Pancreas (tissue), 10 donors: ENCODE measurements at regions not wholly inside any gene's neighbourhood (a gene's known extent, or its start where the extent isn't known, plus 50 kb on each side); places are given as distances from the start of the nearest gene placed in this dataset.

Experiments used
- ATAC-seq, 4 donors: fragments of 200-7000 bp; cut with Tn5 transposase; one replicate each; pipeline versions ENCODE4 v1.8.0 to v1.9.1; 2020; ENCODE audit warnings: mild to moderate bottlenecking in 4 of 4, moderate library complexity in 4 of 4
- DNase-seq, 6 donors: peaks; one replicate each; pipeline ENCODE4 v3.0.0-alpha.2; 2020
- FAIRE-seq: peaks from 2 replicates; lab custom pipeline; 2012; peaks lifted over from hg19 to GRCh38; lab: Jason Lieb, UNC
- H3K27ac ChIP-seq, 4 donors: fragments of 200-600 bp; sonication (generic); 1 replicate in 3 of 4; 2 replicates in 1 of 4; pipeline versions ENCODE4 v1.5.0 to v1.8.0; 2020
- H3K27me3 ChIP-seq, 4 donors: fragments of 200-600 bp; one replicate each; pipeline ENCODE4 v1.8.0; 2021
- H3K36me3 ChIP-seq, 3 donors: fragments of 200-600 bp; sonication (generic) in 1 of 3; one replicate each; pipeline versions ENCODE4 v1.5.0 to v1.8.0; 2020 to 2021
- H3K4me1 ChIP-seq, 3 donors: fragments of 200-600 bp; one replicate each; pipeline ENCODE4 v1.8.0; 2021
- H3K4me3 ChIP-seq, 4 donors: fragments of 200-600 bp; sonication (generic) in 2 of 4; one replicate each; pipeline versions ENCODE4 v1.5.0 to v1.8.0; 2020 to 2021
- H3K9me3 ChIP-seq, 4 donors: fragments of 200-600 bp; one replicate each; pipeline ENCODE4 v1.8.0; 2021
- WGBS, 2 donors: extraction: QIAGEN DNeasy Blood & Tissue Kit; methylation state at CpG; one replicate each; pipeline ENCODE4 v1.1.7; 2013; 5-methylcytosine and 5-hydroxymethylcytosine counted together
- intact Hi-C, 3 donors: fragments of 100-400 bp; cut with DNase I; formaldehyde crosslinking; loops; one replicate each; pipeline versions ENCODE4 v1.11.1 to v1.14.2; 2022
- TF ChIP-seq, protein P1 (sequence below), 4 donors: fragments of 200-600 bp; sonication (generic) in 3 of 4; IDR thresholded peaks; one replicate each; pipeline versions ENCODE4 v1.5.0 to v1.8.0; 2021; ENCODE audit warnings: antibody characterized with exemption in 4 of 4
- donor health status: healthy with polysubstance abuse.
- donor health status: DM: no; HTN: no; CAD: no; lungs with moderate emphysema.
- donor health status: DM: no; HTN: no; CAD: no.
- donor health status: control.
- donor health status: control.
- donor health status: Bipolar disorder and iron deficiency.
- donor health status: DM: yes; HTN: yes; CAD: no.
- donor health status: DM: no; HTN: no; CAD: no.
- donor health status: DM: no; HTN: no; CAD: no.
- donor health status: DM: yes; HTN: yes; CAD: no.

DNA sequence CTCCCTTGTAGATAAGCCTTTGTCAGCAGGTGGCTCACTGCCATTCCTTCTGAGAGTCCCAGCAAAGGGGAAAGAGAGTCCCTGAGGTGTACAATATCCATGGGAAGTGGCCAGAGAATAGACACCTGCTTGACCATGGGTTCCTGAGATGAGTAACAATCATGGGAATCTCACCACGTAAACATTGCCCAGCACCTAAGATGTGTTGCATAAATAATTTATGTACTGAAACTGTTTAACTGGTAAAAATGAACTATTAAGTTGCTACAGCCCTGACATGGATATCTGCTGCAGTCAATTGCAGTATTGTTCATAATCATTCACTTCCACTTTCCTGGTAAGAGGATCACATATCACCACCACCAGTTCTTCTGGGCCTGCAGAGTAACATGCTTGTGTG lies 123.8 kb upstream of the INHBA start:
- Histone ChIP-seq H3K9me3 (no peaks in the 10 kb centered on the region), H3K36me3 (no peaks in the 10 kb centered on the region), H3K27ac (no peak overlapping the region), H3K27me3 (no peaks in the 10 kb centered on the region), H3K4me3 (no peak overlapping the region), H3K4me1 (no peaks in the 10 kb centered on the region)
- 64 to 78% methylated on average over 1 of the region's 1 CpG for WGBS, 2 donors
- TF ChIP-seq, protein P1, sequence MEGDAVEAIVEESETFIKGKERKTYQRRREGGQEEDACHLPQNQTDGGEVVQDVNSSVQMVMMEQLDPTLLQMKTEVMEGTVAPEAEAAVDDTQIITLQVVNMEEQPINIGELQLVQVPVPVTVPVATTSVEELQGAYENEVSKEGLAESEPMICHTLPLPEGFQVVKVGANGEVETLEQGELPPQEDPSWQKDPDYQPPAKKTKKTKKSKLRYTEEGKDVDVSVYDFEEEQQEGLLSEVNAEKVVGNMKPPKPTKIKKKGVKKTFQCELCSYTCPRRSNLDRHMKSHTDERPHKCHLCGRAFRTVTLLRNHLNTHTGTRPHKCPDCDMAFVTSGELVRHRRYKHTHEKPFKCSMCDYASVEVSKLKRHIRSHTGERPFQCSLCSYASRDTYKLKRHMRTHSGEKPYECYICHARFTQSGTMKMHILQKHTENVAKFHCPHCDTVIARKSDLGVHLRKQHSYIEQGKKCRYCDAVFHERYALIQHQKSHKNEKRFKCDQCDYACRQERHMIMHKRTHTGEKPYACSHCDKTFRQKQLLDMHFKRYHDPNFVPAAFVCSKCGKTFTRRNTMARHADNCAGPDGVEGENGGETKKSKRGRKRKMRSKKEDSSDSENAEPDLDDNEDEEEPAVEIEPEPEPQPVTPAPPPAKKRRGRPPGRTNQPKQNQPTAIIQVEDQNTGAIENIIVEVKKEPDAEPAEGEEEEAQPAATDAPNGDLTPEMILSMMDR (IDR thresholded peaks at IDR 0.05): no peak
- DNase-seq (no peak), FAIRE-seq (no peak), ATAC-seq (no peak)
- intact Hi-C loops: no loop called here

DNA sequence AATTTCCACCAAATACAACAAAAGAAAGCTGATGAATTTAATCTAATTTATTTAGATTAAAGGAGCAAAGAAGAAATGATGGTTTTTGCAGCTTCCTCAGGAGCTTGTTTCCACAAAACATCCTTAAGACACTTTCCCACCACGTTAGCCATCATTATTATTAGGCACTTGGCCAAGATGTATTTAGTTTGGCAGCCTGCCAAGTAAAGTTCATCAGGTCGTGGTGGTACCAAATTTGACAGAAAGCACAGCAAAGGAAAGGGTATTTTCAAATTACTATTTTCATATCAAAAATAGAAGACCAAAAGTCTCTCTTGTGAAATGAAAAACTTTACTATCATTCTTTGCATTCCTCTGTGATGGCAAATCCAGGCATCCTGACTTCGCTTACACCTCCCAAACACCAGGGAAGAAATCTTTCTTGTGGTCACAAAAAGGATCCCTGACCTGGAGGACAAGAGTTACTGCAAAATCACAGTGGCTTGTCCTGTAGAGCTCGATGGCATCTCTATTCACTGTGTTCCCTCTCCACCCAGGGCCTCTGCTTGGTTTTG lies 123.1 kb upstream of the INHBA start:
- Histone ChIP-seq H3K27ac (no peak overlapping the region), H3K4me3 (no peak overlapping the region), H3K36me3 (no peaks in the 10 kb centered on the region), H3K9me3 (no peaks in the 10 kb centered on the region), H3K27me3 (no peaks in the 10 kb centered on the region), H3K4me1 (no peaks in the 10 kb centered on the region)
- TF ChIP-seq, protein P1 (IDR thresholded peaks at IDR 0.05): no peak
- 19 to 31% methylated on average over 4 of the region's 4 CpGs for WGBS, 2 donors
- intact Hi-C loops: no loop called here
- FAIRE-seq: no peak
- no peak for ATAC-seq
- no peak for DNase-seq

DNA sequence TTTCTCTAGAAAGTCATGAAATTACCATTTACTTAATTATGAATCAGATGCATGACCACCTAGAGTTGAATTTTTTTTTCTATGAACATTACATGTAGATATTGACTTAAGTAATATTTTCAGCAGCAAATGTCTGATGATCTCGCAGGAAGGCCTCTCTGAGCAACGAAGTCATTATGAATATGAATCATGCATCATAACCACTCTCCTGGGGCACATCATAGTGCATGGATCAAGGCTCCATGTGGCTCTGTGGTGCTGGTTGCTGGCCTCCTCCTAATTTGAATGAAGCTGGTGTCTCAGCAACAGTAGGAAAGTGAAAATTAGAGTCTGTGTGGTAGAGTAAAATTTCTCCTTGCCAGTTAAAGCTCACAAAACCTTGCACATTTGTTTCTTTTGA lies 121.4 kb upstream of the INHBA start:
- Histone ChIP-seq H3K27ac (no peak overlapping the region), H3K4me3 (no peak overlapping the region), H3K4me1 (no peaks in the 10 kb centered on the region), H3K27me3 (no peaks in the 10 kb centered on the region), H3K36me3 (no peaks in the 10 kb centered on the region), H3K9me3 (no peaks in the 10 kb centered on the region)
- FAIRE-seq: no peak
- no peak for ATAC-seq
- 28 to 44% methylated on average over 2 of the region's 2 CpGs for WGBS, 2 donors
- intact Hi-C loops: no loop called here
- TF ChIP-seq, protein P1 (IDR thresholded peaks at IDR 0.05): no peak
- no peak for DNase-seq

DNA sequence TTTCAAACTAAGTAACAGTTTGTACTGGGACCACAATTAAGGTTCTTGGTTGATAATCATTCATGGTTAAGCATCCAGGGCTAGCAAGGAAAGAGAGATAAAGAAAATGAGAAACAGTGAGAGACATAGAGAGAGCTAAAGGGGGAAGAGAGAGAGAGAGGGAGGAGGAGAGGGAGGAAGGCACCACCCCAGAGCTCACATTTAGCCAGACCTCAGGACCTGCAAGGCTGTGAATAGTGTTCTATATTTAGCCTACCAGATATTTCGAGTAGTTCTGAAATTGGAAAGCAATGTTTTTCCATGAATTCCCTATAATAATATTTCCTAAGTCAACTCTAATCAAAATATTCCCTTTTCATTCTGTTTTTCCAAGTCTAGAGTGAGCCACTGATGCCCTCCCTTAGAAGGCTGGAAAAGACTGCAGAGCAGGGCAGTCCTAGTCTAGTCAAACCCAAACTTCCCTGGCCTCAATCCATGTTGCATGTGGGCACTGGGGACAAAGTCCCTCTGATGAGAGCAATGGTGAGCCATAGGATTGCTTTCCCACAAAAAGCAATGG lies 119.4 kb upstream of the INHBA start:
- Histone ChIP-seq H3K4me3 (no peak overlapping the region), H3K36me3 (no peaks in the 10 kb centered on the region), H3K27me3 (no peaks in the 10 kb centered on the region), H3K9me3 (no peaks in the 10 kb centered on the region), H3K27ac (no peak overlapping the region), H3K4me1 (no peaks in the 10 kb centered on the region)
- FAIRE-seq (no peak), ATAC-seq (no peak), DNase-seq (no peak)
- intact Hi-C loops: no loop called here
- 16 to 33% methylated on average over 1 of the region's 1 CpG for WGBS, 2 donors
- TF ChIP-seq, protein P1 (IDR thresholded peaks at IDR 0.05): no peak

DNA sequence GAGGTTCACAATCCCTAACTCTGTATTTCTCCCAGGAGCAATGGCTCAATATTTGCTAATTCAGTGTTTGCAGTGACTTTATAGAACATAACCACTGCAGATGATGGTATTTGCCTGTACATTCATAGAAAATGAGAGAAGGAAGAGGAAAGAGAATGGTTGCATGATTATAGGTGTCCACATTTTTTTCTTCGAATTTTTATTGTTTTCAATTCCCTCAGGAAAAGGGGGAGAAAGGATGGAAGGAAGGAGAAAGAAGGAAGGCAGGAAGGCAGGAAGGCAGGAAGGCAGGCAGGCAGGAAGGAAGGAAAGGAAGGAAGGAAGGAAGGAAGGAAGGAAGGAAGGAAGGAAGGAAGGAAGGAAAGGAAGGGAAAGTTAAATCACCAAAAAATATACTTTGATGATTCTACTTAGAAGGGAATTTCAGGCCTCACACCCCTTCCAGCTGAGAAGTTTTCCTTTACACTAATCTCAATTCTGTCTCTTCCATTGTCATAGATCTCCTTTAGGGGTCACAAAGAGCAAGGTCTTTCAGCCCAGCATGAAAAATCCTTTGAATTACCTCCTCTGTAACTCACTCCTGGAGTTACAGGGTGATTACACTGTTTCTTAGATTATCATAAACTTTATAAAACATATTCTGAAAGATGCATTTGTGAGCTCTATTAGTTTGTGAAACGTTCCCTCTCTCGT lies 118.8 kb upstream of the INHBA start:
- intact Hi-C loops: no loop called here
- ATAC-seq (no peak), FAIRE-seq (no peak), DNase-seq (no peak)
- 29 to 38% methylated on average over 3 of the region's 3 CpGs for WGBS, 2 donors
- Histone ChIP-seq H3K4me3 (no peak overlapping the region), H3K9me3 (no peaks in the 10 kb centered on the region), H3K27ac (no peak overlapping the region), H3K27me3 (no peaks in the 10 kb centered on the region), H3K4me1 (no peaks in the 10 kb centered on the region), H3K36me3 (no peaks in the 10 kb centered on the region)
- TF ChIP-seq, protein P1 (IDR thresholded peaks at IDR 0.05): no peak
